Kidney capillary endothelial cell (primary cell): ENCODE measurements at regions not wholly inside any gene's neighbourhood (a gene's known extent, or its start where the extent isn't known, plus 50 kb on each side); places are given as distances from the start of the nearest gene placed in this dataset.
"Not testable (repeated sequence)": the region's sequence is repeated elsewhere in the genome, so short reads cannot be mapped to it uniquely, and the experiment has no call there.

Experiments
- DNase-seq: peaks from one replicate; pipeline ENCODE4 v3.0.0-alpha.2; 2018; ENCODE audit warnings: low spot score

DNA sequence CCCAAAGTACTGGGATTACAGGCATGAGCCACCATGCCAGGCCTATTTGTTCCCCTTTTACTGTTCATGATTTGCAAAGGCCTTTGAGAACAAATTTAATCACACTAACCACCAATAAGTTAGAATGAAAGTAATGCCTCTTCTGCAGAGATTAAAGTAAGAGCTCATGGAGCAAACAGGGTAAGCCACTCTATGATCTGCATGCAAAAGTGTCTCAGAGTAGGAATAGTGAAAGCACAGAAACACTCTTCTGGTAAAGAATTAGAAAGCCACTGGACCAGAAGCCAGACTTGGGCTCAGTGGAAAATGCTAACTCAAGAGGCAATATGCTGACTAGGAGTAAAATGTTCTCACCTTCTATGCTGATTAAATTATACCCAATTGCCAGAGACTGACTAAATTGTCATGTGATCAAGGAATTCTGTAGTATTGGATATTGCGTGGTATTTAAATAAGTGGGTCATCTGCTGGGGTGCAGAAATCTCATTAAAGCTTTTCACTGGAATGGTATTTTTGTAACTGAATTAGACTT lies 235.3 kb upstream of the ERBB4 start:
- no peak for DNase-seq

- no peak for DNase-seq
Observed at GRCh38 chr2:212770240-212770639, 231.6 kb upstream of the ERBB4 start.

- DNase-seq, result no peak
Observed at GRCh38 chr2:212766921-212767320, 228.3 kb upstream of the ERBB4 start.

GRCh38 chr2:212752730-212753351 lies 214.2 kb upstream of the ERBB4 start:
- DNase-seq, result no peak

GRCh38 chr2:212745359-212745758 lies 206.8 kb upstream of the ERBB4 start:
- no peak for DNase-seq

DNA sequence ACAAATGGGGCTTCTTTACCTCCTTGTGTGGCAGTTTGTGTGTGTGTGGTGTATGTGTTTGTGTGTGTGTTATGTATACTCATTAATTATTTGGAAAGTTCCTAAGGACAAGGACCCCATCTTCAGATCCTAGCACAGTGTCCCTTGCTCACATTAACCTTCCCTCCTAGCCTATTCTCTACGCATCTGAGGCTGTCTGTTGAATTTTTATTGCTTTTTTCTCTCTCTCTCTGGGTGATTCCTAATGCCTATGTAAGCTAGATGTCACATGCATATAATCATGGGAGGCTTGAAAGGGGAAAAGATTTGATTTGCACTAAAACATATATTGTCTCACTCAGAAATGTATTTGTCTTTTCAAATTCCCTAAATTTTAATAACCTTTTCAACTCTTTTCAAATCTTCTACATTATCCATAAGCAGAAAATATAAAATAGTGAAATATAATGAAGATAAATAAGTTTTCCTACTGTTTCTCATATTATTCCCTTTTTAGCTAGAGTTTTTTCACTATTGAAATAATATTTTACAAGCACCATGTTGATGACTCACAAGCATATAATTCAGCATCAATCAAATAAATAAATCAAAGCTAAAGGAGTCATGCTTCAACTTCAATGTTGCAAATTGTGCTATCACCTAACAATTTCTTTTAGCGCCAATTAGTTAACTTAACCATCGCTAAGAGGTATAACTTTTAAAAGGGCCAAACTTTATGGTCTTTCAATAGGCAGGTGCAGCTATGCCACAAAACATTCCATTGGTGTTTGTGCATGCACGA lies 199.0 kb upstream of the ERBB4 start:
- DNase-seq, result no peak

- no peak for DNase-seq
Observed at GRCh38 chr2:212736385-212736726, 197.8 kb upstream of the ERBB4 start.

- no peak for DNase-seq
Observed at GRCh38 chr2:212733273-212733672, 194.7 kb upstream of the ERBB4 start.

- no peak for DNase-seq
Observed at GRCh38 chr2:212732860-212733259, 194.3 kb upstream of the ERBB4 start.

GRCh38 chr2:212730994-212731393 lies 192.4 kb upstream of the ERBB4 start:
- no peak for DNase-seq

DNA sequence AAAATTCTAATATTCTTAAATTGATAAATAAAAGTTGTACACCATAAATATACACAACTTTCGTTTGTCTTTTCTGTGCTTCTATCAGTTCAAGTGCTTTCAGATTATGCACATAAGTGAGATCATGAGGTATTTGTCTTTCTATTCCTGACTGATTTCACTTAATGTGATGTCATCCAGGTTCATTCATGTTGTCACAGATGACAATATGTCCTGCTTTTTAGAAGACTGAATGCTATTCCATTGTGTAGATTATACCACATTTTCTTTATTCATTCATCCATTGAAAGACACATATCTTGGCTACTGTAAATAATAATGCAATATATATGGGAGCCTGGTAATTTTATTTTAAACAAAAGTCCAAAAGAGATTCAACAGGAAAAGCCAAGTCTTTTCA lies 190.1 kb upstream of the ERBB4 start:
- no peak for DNase-seq

- DNase-seq, result no peak
Observed at GRCh38 chr2:212727751-212728150, 189.1 kb upstream of the ERBB4 start.

GRCh38 chr2:212726403-212726802 lies 187.8 kb upstream of the ERBB4 start:
- no peak for DNase-seq

GRCh38 chr2:212725180-212725579 lies 186.6 kb upstream of the ERBB4 start:
- no peak for DNase-seq

DNA sequence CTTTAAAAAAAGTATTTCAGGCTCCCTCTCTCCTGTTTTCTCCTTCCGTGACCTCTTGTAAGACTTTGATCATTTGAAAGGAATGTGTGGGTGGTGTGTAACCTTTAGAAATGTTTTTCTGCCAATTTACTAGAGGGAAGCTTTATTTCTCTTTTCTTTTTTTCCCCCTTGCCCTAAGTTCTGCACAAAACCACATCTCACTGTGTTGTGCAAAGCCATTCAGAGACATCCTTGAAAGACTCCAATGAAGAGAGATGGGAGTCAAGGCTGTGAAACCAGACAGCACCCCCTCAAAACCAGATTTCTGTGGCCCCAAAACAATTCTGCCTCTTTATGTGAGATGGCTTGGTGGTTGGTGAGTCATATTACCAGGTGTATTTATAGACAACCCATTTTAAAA lies 184.6 kb upstream of the ERBB4 start:
- DNase-seq, result no peak

GRCh38 chr2:212722046-212722445 lies 183.4 kb upstream of the ERBB4 start:
- DNase-seq, result no peak

- no peak for DNase-seq
Observed at GRCh38 chr2:212721026-212721451, 182.4 kb upstream of the ERBB4 start.

DNA sequence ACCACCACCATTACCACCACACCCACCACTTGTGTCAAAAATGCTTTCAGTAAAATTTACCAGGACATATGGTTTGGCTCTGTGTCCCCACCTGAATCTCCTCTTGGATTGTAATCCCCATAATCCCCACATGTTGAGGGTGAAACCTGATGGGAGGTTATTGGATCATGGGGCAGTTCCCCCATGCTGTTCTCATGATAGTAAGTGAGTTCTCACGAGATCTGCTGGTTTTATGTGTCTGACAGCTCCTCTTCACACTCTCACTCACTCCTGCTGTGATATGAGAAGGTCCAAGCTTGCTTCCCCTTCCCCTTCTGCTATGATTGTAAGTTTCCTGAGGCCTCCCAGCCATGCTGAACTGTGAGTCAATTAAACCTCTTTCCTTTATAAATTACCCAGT lies 176.8 kb upstream of the ERBB4 start:
- not testable (repeated sequence) for DNase-seq

GRCh38 chr2:212713681-212714080 lies 175.1 kb upstream of the ERBB4 start:
- no peak for DNase-seq

DNA sequence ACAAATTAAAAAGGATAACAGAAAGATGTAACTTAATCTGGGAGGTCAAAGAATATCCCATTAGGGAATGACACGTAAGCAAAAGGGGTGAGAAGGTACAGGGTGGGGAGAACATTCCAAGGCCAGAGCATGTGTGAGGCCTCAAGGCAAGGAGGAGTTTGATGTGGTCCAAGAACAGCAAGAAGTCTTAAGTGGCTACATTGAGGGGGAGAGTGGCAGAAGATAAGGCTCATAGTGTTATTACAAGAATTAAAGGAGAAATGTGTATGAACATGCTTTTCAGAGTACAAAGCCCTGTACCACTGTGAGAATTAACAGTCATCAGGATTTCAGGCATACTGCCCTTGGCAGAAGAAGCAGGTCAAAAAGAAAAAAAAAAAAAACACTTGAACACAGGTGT lies 174.4 kb upstream of the ERBB4 start:
- no peak for DNase-seq

DNA sequence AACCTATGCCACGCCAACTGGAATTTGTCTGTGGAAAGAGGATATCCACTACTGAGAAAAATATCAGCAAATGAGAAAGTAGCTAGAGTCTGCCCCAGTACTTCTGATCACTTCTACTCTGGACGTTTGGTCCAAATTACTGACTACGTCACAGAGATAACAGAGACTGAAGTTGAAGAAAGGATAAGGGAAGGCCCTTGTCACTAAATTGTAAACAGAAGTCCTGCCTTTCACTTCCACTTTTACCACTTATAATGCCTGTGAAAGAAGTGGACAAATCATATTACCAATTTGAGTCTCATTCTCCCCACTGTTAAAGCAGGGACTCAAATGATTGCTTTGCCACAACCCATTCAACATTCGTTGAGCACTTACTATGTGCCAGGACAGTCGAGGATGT lies 173.9 kb upstream of the ERBB4 start:
- no peak for DNase-seq

DNA sequence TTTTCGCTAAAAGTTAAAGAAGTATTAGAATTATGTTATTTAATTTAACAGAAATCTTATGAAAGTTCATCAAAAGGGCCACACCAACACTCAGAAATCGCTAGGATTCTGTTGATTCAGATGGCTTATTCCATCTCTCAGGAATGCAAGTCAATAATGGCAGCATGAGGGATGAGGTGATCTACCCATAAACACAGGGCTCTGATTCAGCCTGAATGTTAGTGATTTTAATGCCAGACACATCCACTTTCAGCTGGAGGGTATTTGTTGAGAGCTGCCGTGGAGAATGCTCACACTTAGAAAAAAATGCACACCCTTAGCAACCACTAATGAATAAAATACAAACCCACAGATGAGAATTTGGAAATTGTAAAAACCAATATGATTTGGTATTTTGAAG lies 173.3 kb upstream of the ERBB4 start:
- no peak for DNase-seq

DNA sequence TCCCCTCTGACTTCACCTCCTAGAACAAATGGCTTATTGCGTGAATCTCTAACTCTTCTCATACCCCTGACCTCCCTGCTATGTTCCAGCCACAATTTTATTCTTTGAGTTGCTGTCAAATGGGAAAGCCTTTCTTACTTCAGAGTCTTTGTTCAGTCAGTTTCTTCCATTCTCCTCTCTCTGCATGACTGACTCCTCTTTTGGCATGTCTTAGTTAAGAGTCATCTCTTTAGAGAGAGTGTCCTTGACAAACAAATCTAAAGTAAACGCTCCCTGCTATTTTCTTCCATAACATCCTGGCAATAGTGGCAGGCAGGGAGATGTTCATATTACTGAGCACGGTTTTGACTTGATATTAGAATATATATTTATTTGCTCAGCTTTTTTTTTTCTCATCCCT lies 170.7 kb upstream of the ERBB4 start:
- no peak for DNase-seq

DNA sequence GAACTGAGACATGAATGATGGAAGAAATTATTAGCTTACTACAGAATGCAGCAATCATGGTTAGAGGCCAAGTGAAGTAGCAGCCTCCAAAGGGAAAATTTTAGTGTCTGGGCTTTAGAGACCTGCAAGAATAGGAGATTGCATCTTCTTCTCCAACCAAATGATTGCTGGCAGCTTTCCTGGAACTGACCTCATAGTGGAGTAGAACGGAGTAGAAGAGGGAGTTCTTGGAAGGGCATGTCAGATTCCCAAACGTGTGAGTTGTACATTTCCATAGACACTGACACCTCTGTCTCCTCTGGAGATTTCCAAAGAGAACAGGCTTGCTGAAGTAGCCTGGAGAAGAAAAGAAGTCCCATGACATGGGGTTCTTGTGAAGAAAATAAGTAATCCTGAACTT lies 169.8 kb upstream of the ERBB4 start:
- DNase-seq, result no peak
